Common myeloid progenitor, CD34-positive (primary cell): ENCODE measurements at regions not wholly inside any gene's neighbourhood (a gene's known extent, or its start where the extent isn't known, plus 50 kb on each side); places are given as distances from the start of the nearest gene placed in this dataset.
"Not testable (repeated sequence)": the region's sequence is repeated elsewhere in the genome, so short reads cannot be mapped to it uniquely, and the experiment has no call there.

Source experiments
- CTCF ChIA-PET: fragments of 350-600 bp; sonication (Branson Sonifier 250); formaldehyde crosslinking; loops from one replicate; lab custom pipeline; 2021; ENCODE audit warnings: antibody characterized with exemption; lab: Charles Lee
- POLR2A ChIA-PET: fragments of 350-600 bp; sonication (Branson Sonifier 250); formaldehyde crosslinking; loops from one replicate; lab custom pipeline; 2021; ENCODE audit warnings: antibody characterized with exemption; lab: Charles Lee
- DNase-seq, 3 donors: peaks; one replicate each; pipeline versions ENCODE4 v3.0.0 to v3.0.0-alpha.2; 2013
- H3K27ac ChIP-seq, 2 experiments: 1 replicate in 1 of 2; 2 replicates in 1 of 2; pipeline ENCODE4 v1.7.0; 2013; ENCODE audit warnings: inconsistent platforms in 2 of 2, low read length in 2 of 2, mild to moderate bottlenecking in 2 of 2, low read depth in 1 of 2, moderate library complexity in 1 of 2; ENCODE audit not compliant: severe bottlenecking in 2 of 2, insufficient read depth in 1 of 2, poor library complexity in 1 of 2
- H3K27me3 ChIP-seq, 5 experiments: replicated peaks in 2 of 5; 1 replicate in 3 of 5; 2 replicates in 2 of 5; pipeline versions ENCODE4 v1.6.1 to v1.7.0; 2013; ENCODE audit warnings: low read length in 4 of 5, mild to moderate bottlenecking in 2 of 5, moderate library complexity in 2 of 5, inconsistent platforms in 1 of 5; ENCODE audit not compliant: insufficient read depth in 5 of 5, control insufficient read depth in 4 of 5
- H3K36me3 ChIP-seq, 4 experiments: 1 replicate in 2 of 4; 2 replicates in 2 of 4; pipeline versions ENCODE4 v1.6.1 to v1.7.0; 2013; ENCODE audit warnings: low read length in 3 of 4, control low read depth in 1 of 4, mild to moderate bottlenecking in 1 of 4; ENCODE audit not compliant: control insufficient read depth in 4 of 4, insufficient read depth in 4 of 4
- H3K4me1 ChIP-seq, 4 experiments: 1 replicate in 3 of 4; 2 replicates in 1 of 4; pipeline versions ENCODE4 v1.6.1 to v1.7.1; 2013; ENCODE audit warnings: low read length in 3 of 4, mild to moderate bottlenecking in 3 of 4, control low read depth in 1 of 4, inconsistent platforms in 1 of 4, moderate library complexity in 1 of 4; ENCODE audit not compliant: control insufficient read depth in 4 of 4, insufficient read depth in 4 of 4; ENCODE audit errors: control extremely low read depth in 1 of 4
- H3K4me3 ChIP-seq, 7 experiments: 1 replicate in 4 of 7; 2 replicates in 3 of 7; pipeline versions ENCODE4 v1.5.1 to v1.7.0; 2013; ENCODE audit warnings: mild to moderate bottlenecking in 7 of 7, low read length in 6 of 7, moderate library complexity in 6 of 7, inconsistent platforms in 2 of 7, low read depth in 2 of 7, control low read depth in 1 of 7; ENCODE audit not compliant: insufficient read depth in 4 of 7, control insufficient read depth in 1 of 7; ENCODE audit errors: extremely low read depth in 1 of 7
- H3K9me3 ChIP-seq, 5 experiments: 1 replicate in 4 of 5; 2 replicates in 1 of 5; pipeline versions ENCODE4 v1.6.1 to v1.7.1; 2013; ENCODE audit warnings: low read length in 4 of 5, mild to moderate bottlenecking in 2 of 5, inconsistent platforms in 1 of 5, low read depth in 1 of 5, moderate library complexity in 1 of 5; ENCODE audit not compliant: control insufficient read depth in 4 of 5, insufficient read depth in 2 of 5; ENCODE audit errors: control extremely low read depth in 1 of 5
- WGBS: methylation state at CpG from one replicate; pipeline ENCODE4 v1.1.5; 2013; ENCODE audit not compliant: insufficient coverage; 5-methylcytosine and 5-hydroxymethylcytosine counted together

DNA sequence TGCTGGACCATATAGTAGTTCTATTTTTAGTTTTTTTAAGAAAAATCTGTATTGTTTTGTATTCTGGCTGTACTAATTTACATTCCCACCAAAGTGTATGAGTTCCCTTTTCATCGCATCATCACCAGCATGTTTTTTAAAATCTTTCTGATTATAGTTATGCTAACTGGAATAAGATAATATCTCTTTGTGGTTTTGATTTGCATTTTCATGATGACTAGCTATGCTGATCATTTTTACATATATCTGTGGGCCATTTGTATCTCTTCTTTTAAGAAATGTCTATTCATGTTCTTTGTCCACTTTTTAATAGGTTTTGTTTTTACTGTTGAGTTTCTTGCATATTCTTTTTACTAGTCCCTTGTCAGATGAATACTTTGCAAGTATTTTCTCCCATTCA is 238.0 kb downstream of the FBXO4 start:
- Histone ChIP-seq H3K4me1 (no peaks in the 10 kb centered on the region), H3K27me3 (no peaks in the 10 kb centered on the region), H3K36me3 (no peaks in the 10 kb centered on the region), H3K4me3 (no peak overlapping the region), H3K9me3 (no peaks in the 10 kb centered on the region), H3K27ac (no peak overlapping the region)
- ChIA-PET POLR2A (no interaction called here), CTCF (no interaction called here)
- no CpG with 5 or more reads among the region's 1 CpG for WGBS
- DNase-seq = no peak

DNA sequence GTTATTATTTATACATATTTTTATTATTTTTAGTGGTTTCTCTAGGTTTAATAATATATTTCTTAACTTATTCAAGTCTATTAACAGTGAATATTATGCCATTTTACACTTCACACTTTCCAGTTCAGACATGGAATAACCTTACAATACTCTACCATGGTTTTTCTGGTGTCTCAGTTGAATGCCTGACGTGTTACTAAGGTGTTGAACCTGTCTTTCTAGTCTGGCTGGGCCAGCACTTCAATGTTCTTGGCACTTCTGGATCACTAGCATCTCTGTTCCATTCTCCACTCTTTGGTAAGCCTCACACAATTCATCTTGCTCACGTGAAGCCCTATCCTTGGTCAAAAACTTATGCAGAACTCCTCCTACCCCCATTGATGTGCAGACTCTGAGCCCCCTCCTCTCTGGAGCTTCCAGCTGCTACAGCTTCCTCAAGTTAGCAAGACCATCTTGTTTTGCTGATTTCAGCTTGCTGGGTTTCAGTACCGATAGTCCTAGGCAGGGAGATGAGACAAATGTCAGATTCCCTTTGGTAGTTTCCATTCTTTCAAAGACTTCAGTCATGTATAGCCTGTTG is 243.1 kb downstream of the FBXO4 start:
- POLR2A ChIA-PET = no interaction called here
- H3K4me1 ChIP-seq = no peaks in the 10 kb centered on the region
- DNase-seq = no peak
- no peak overlapping the region for H3K27ac ChIP-seq
- WGBS = 58% methylated on average over 2 of the region's 3 CpGs
- CTCF ChIA-PET = no interaction called here
- H3K27me3 ChIP-seq = no peaks in the 10 kb centered on the region
- H3K36me3 ChIP-seq = no peaks in the 10 kb centered on the region
- no peaks in the 10 kb centered on the region for H3K9me3 ChIP-seq
- H3K4me3 ChIP-seq = no peak overlapping the region

DNA sequence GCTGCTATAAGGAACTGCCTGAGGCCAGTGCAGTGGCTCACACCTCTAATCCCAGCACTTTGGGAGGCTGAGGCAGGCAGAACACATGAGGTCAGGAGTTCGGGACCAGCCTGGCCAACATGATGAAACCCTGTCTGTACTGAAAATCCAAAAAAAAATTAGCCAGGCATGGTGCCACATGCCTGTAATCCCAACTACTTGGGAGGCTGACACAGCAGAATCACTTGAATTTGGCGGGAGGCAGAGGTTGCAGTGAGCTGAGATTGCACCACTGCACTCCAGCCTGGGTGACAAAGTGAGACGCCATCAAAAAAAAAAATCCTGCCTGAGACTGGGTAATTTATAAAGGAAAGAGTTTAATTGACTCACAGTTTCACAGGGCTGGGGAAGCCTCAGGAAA is 247.1 kb upstream of the GHR start:
- H3K27me3 ChIP-seq, H3K27ac ChIP-seq, CTCF ChIA-PET, DNase-seq, H3K9me3 ChIP-seq, POLR2A ChIA-PET, H3K36me3 ChIP-seq, H3K4me1 ChIP-seq, H3K4me3 ChIP-seq: not testable (repeated sequence)
- 93% methylated on average over 3 of the region's 3 CpGs for WGBS

DNA sequence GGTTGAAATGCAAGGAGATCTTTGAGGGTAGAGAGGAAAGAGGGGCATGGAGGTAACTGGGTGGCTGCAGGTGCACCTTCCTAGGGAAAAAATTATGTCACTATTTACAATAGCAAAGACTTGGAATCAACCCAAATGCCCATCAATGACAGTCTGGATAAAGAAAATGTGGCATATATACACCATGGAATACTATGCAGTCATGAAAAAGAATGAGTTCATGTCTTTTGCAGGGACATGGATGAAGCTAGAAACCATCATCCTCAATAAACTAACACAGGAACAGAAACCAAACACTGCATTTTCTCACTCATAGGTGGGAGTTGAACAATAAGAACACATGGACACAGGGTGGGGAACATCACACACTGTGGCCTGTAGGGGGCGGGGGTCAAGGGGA is 243.4 kb upstream of the GHR start:
- no CpG with 5 or more reads among the region's 1 CpG for WGBS
- H3K36me3 ChIP-seq, H3K4me1 ChIP-seq, CTCF ChIA-PET, H3K9me3 ChIP-seq, POLR2A ChIA-PET, DNase-seq, H3K27me3 ChIP-seq, H3K27ac ChIP-seq, H3K4me3 ChIP-seq: not testable (repeated sequence)

DNA sequence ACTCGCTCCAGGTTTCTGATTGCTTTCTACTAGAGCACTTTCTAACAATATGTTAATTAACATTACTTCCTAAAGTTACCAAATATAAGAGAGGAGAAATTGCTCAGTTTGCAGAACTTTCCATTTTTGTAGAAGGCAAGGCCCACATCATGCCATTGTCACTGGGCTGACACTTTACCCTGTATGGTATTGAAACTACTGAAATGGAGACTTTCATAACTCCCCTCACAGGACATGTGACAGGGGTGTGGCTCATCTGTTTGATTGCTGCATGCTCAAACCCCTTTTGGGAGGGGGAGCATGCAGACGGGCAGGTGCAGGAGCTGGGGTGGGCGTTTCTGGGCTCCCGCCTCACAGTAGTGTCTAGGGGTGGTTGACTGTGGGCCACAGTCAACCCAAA is 206.3 kb upstream of the GHR start:
- Histone ChIP-seq H3K9me3 (peaks cover 0 to 2% (median 0%) of the 10 kb centered on the region in 5 experiments), H3K4me3 (no peak overlapping the region), H3K27ac (no peak overlapping the region), H3K36me3 (no peaks in the 10 kb centered on the region), H3K27me3 (no peaks in the 10 kb centered on the region), H3K4me1 (no peaks in the 10 kb centered on the region)
- ChIA-PET CTCF (no interaction called here), POLR2A (no interaction called here)
- 96% methylated on average over 3 of the region's 4 CpGs for WGBS
- DNase-seq = no peak

DNA sequence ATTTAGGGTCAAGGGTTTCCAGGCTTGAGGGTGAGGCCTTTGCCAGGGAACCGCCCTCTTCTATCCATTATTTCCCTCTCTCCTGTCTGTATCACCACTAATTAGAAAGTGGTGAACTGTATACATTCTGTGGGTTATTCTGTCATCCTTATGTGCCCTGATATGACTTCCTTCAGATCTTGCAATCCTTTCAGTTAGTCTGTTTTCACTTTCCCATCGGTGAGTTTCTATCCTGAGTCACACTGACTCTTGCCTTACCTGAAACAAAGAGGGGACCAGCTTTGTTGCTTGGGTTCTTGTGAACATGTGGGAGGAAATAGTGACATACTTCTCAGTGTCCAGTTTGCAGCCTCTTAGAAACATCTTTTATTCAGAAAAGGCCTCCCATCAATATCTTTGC is 205.4 kb upstream of the GHR start:
- no peaks in the 10 kb centered on the region for H3K4me1 ChIP-seq
- no peak overlapping the region for H3K4me3 ChIP-seq
- H3K9me3 ChIP-seq = peaks cover 0 to 2% (median 0%) of the 10 kb centered on the region in 5 experiments
- no peaks in the 10 kb centered on the region for H3K36me3 ChIP-seq
- H3K27ac ChIP-seq = no peak overlapping the region
- no peak for DNase-seq
- WGBS = no CpG with 5 or more reads among the region's 2 CpGs
- no peaks in the 10 kb centered on the region for H3K27me3 ChIP-seq
- POLR2A ChIA-PET = no interaction called here
- CTCF ChIA-PET = no interaction called here

DNA sequence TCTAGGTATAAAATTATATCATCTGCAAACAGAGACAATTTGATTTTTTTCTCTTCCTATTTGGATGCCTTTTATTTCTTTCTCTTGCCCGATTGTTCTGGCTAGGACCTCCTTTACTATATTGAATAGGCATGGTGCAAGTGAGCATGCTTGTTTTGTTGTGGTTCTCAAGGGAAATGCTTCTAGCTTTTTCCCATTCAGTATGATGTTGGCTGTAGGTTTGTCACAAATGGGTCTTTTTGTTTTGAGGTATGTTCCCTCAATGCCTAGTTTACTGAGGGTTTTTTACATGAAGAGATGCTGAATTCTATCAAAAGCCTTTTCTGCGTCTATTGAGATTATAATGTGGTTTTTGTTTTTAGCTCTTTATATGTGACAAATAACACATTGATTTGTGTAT is 198.2 kb upstream of the GHR start:
- no peaks in the 10 kb centered on the region for H3K27me3 ChIP-seq
- no peak for DNase-seq
- POLR2A ChIA-PET = no interaction called here
- H3K4me1 ChIP-seq = no peaks in the 10 kb centered on the region
- H3K9me3 ChIP-seq = no peaks in the 10 kb centered on the region
- WGBS = no CpG with 5 or more reads among the region's 2 CpGs
- CTCF ChIA-PET = no interaction called here
- H3K4me3 ChIP-seq = no peak overlapping the region
- H3K36me3 ChIP-seq = no peaks in the 10 kb centered on the region
- H3K27ac ChIP-seq = no peak overlapping the region
